IMR-90 (cell line): ENCODE measurements at regions not wholly inside any gene's neighbourhood (a gene's known extent, or its start where the extent isn't known, plus 50 kb on each side); places are given as distances from the start of the nearest gene placed in this dataset.

ENCODE experiments used
- ATAC-seq: fragments of 200-7000 bp; cut with Tn5 transposase; 2 replicates; pipeline ENCODE4 v1.9.1; 2020; ENCODE audit warnings: low read depth, mild to moderate bottlenecking, moderate library complexity
- BruUV-seq: library from RNA; stranded (reverse); fragments of 400-500 nt; replicated peaks from 2 replicates; lab custom pipeline; 2021; lab: Mats Ljungman, UMichigan
- CTCF ChIA-PET: fragments of 300-600 bp; formaldehyde crosslinking; extraction: SDS; loops from one replicate; lab custom pipeline; 2021; ENCODE audit warnings: antibody characterized with exemption; lab: Yijun Ruan, JAX
- POLR2A ChIA-PET: fragments of 300-600 bp; sonication (Branson Sonifier 250); formaldehyde crosslinking; loops from one replicate; lab custom pipeline; 2022; ENCODE audit warnings: antibody characterized with exemption; ENCODE audit not compliant: unreplicated experiment; lab: Charles Lee
- DNase-seq: peaks from one replicate; pipeline ENCODE4 v3.0.0; 2013
- H2AFZ ChIP-seq: replicated peaks from 2 replicates; pipeline ENCODE3; 2013; ENCODE audit warnings: low read length, mild to moderate bottlenecking; ENCODE audit not compliant: poor library complexity
- H2AK5ac ChIP-seq: 2 replicates; pipeline ENCODE4 v1.6.1; 2013; ENCODE audit warnings: low read depth, low read length, inconsistent platforms
- H2AK9ac ChIP-seq: replicated peaks from 2 replicates; pipeline ENCODE3; 2013; ENCODE audit warnings: mild to moderate bottlenecking, low read depth, low read length, moderate library complexity; ENCODE audit not compliant: poor library complexity
- H2BK120ac ChIP-seq: 2 replicates; pipeline ENCODE4 v1.6.1; 2013; ENCODE audit warnings: low read depth, low read length, inconsistent platforms
- H2BK15ac ChIP-seq: 3 replicates; pipeline ENCODE4 v1.6.1; 2013; ENCODE audit warnings: low read depth, low read length, inconsistent platforms
- H2BK20ac ChIP-seq: 2 replicates; pipeline ENCODE4 v1.6.1; 2013; ENCODE audit warnings: low read depth, mild to moderate bottlenecking, inconsistent platforms, low read length, moderate library complexity
- H2BK5ac ChIP-seq: 2 replicates; pipeline ENCODE4 v1.6.1; 2013; ENCODE audit warnings: mild to moderate bottlenecking, low read depth, low read length, inconsistent platforms; ENCODE audit not compliant: poor library complexity, severe bottlenecking
- H3K14ac ChIP-seq: replicated peaks from 2 replicates; pipeline ENCODE4 v1.6.1; 2013; ENCODE audit warnings: low read depth, low read length, inconsistent platforms
- H3K18ac ChIP-seq: 2 replicates; pipeline ENCODE4 v1.6.1; 2013; ENCODE audit warnings: low read depth, low read length, control low read depth
- H3K23ac ChIP-seq: 2 replicates; pipeline ENCODE4 v1.6.1; 2013; ENCODE audit warnings: low read depth, low read length, inconsistent platforms
- H3K27ac ChIP-seq: 2 replicates; pipeline ENCODE4 v1.5.1; 2013; ENCODE audit warnings: mild to moderate bottlenecking, control low read depth, low read length; ENCODE audit not compliant: insufficient read depth
- H3K27me3 ChIP-seq: 2 replicates; pipeline ENCODE4 v1.6.1; 2013; ENCODE audit warnings: low read length; ENCODE audit not compliant: control insufficient read depth, insufficient read depth
- H3K36me3 ChIP-seq: 2 replicates; pipeline ENCODE4 v1.6.1; 2013; ENCODE audit warnings: low read length, mixed read lengths; ENCODE audit not compliant: control insufficient read depth, insufficient read depth
- H3K4ac ChIP-seq: 2 replicates; pipeline ENCODE4 v1.6.1; 2013; ENCODE audit warnings: low read depth, low read length, inconsistent platforms
- H3K4me1 ChIP-seq: 2 replicates; pipeline ENCODE4 v1.6.1; 2013; ENCODE audit warnings: low read length, mixed read lengths; ENCODE audit not compliant: control insufficient read depth, insufficient read depth
- H3K4me2 ChIP-seq: 2 replicates; pipeline ENCODE4 v1.6.1; 2013; ENCODE audit warnings: low read depth, mild to moderate bottlenecking, control low read depth, low read length, moderate library complexity
- H3K4me3 ChIP-seq: 2 replicates; pipeline ENCODE4 v1.5.1; 2013; ENCODE audit warnings: low read depth, mild to moderate bottlenecking, control low read depth, low read length, moderate library complexity; ENCODE audit not compliant: insufficient read depth
- H3K56ac ChIP-seq: 2 replicates; pipeline ENCODE4 v1.6.1; 2013; ENCODE audit warnings: low read length, inconsistent platforms; ENCODE audit not compliant: insufficient read depth; ENCODE audit errors: extremely low read depth
- H3K79me1 ChIP-seq, 2 experiments: 2 replicates each; pipeline ENCODE4 v1.6.1; 2013; ENCODE audit warnings: low read length in 2 of 2, inconsistent platforms in 1 of 2, low read depth in 1 of 2
- H3K9ac ChIP-seq: 2 replicates; pipeline ENCODE4 v1.6.1; 2013; ENCODE audit warnings: low read depth, low read length, control low read depth
- H3K9me1 ChIP-seq: 2 replicates; pipeline ENCODE4 v1.6.1; 2013; ENCODE audit warnings: low read length, inconsistent platforms; ENCODE audit not compliant: insufficient read depth
- H3K9me3 ChIP-seq: 2 replicates; pipeline ENCODE4 v1.6.1; 2013; ENCODE audit warnings: low read length; ENCODE audit not compliant: control insufficient read depth, insufficient read depth
- H4K20me1 ChIP-seq: 2 replicates; pipeline ENCODE4 v1.6.1; 2013; ENCODE audit warnings: low read length, inconsistent platforms; ENCODE audit not compliant: insufficient read depth
- H4K5ac ChIP-seq: 2 replicates; pipeline ENCODE4 v1.6.1; 2013; ENCODE audit warnings: mild to moderate bottlenecking, low read depth, low read length, control low read depth
- H4K8ac ChIP-seq, 2 experiments: 2 replicates each; pipeline ENCODE4 v1.6.1; 2013; ENCODE audit warnings: low read depth in 2 of 2, low read length in 2 of 2, control low read depth in 1 of 2, inconsistent platforms in 1 of 2
- H4K91ac ChIP-seq: 2 replicates; pipeline ENCODE4 v1.6.1; 2013; ENCODE audit warnings: low read depth, low read length, inconsistent platforms; ENCODE audit not compliant: insufficient read depth
- BHLHE40 ChIP-seq: fragments of 150-350 bp; IDR thresholded peaks from 2 replicates; pipeline ENCODE4 v1.6.1; 2016; ENCODE audit warnings: mild to moderate bottlenecking, low read depth, low read length
- CEBPB ChIP-seq: IDR thresholded peaks from 2 replicates; pipeline ENCODE4 v1.6.1; 2012; ENCODE audit warnings: low read depth, low read length, improper control_type of control experiment
- RAD21 ChIP-seq: IDR thresholded peaks from 2 replicates; pipeline ENCODE4 v1.6.1; 2012; ENCODE audit warnings: low read length, improper control_type of control experiment
- USF2 ChIP-seq: fragments of 150-350 bp; IDR thresholded peaks from 2 replicates; pipeline ENCODE4 v1.6.1; 2017; ENCODE audit warnings: mild to moderate bottlenecking, antibody characterized with exemption, low read length, low read depth
- WGBS, 2 experiments: methylation state at CpG; one replicate each; pipeline versions ENCODE4 v1.1.5 to v1.1.7; 2013; ENCODE audit warnings: missing lambda C conversion rate in 2 of 2; ENCODE audit not compliant: insufficient read length in 1 of 2; ENCODE audit errors: extremely low coverage in 2 of 2; 5-methylcytosine and 5-hydroxymethylcytosine counted together
- dilution Hi-C: fragments of 300-500 bp; cut with HindIII; formaldehyde crosslinking; loops from one replicate; pipeline ENCODE4 v1.14.3; 2018; ENCODE audit warnings: low sequenced_read_pairs; ENCODE audit not compliant: unreplicated experiment
- in situ Hi-C: fragments of 300-500 bp; cut with MboI; formaldehyde crosslinking; loops from 3 replicates; pipeline ENCODE4 v1.14.3; 2019; ENCODE audit warnings: low sequenced_read_pairs, inconsistent platforms, mixed read lengths
- intact Hi-C: fragments of 100-400 bp; cut with micrococcal nuclease; formaldehyde crosslinking; loops from 2 replicates; pipeline ENCODE4 v1.10.0; 2022

GRCh38 chr4:33725861-33726260 is 2518.5 kb downstream of the ARAP2 start:
- Histone ChIP-seq H3K9me3 (no peaks in the 10 kb centered on the region), H3K9me1 (no peaks in the 10 kb centered on the region), H3K36me3 (no peaks in the 10 kb centered on the region), H3K9ac (no peak overlapping the region), H3K56ac (no peak overlapping the region), H3K18ac (no peak overlapping the region), H3K27me3 (no peaks in the 10 kb centered on the region), H4K5ac (no peak overlapping the region), H4K91ac (no peak overlapping the region), H2BK20ac (no peak overlapping the region), H2BK5ac (no peak overlapping the region), H3K23ac (no peak overlapping the region), H4K8ac (no peak overlapping the region), H3K4me2 (no peak overlapping the region), H2AK5ac (no peak overlapping the region), H4K20me1 (no peaks in the 10 kb centered on the region), H2BK120ac (no peak overlapping the region), H3K4me3 (no peak overlapping the region), H2AFZ (no peak overlapping the region), H3K27ac (no peak overlapping the region), H3K14ac (no peak overlapping the region), H2AK9ac (no peak overlapping the region), H3K4ac (no peak overlapping the region), H2BK15ac (no peak overlapping the region), H3K79me1 (no peaks in the 10 kb centered on the region), H3K4me1 (no peaks in the 10 kb centered on the region)
- dilution Hi-C loops (no loop called here), in situ Hi-C loops (no loop called here), intact Hi-C loops (no loop called here)
- no CpG with 5 or more reads among the region's 2 CpGs for WGBS, 2 experiments
- no peak for DNase-seq
- ATAC-seq = no peak
- ChIA-PET CTCF (no interaction called here), POLR2A (no interaction called here)
- BruUV-seq = no TSS peak
- TF ChIP-seq CEBPB = no peak
- TF ChIP-seq USF2 = no peak
- no peak for TF ChIP-seq BHLHE40
- TF ChIP-seq RAD21 = no peak
